HG03432 (cell line): ENCODE measurements at regions not wholly inside any gene's neighbourhood (a gene's known extent, or its start where the extent isn't known, plus 50 kb on each side); places are given as distances from the start of the nearest gene placed in this dataset.

Experiments used
- ATAC-seq: cut with Tn5 transposase; IDR thresholded peaks from one replicate; pipeline ENCODE4 v1.9.1; 2021; ENCODE audit warnings: mild to moderate bottlenecking, moderate library complexity; ENCODE audit not compliant: unreplicated experiment

DNA sequence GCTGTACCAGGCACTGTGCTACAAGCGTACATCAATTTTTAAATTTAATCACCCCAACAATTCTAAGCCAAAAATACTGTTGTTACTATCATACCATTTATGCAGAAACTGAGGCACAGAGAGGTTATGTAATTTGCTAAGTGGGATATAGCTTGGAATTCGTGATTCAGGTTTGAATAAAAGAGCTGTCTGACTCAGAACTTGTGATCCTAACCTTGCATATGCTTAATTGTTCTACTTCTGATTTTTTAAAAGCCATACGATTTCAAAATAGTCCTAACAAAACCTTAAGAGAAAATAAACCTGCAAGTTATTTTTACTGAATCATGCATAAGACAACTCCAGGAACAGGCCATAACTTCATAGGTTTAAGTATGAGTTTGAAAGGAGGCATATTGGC lies 498.0 kb upstream of the CFAP20DC start:
- ATAC-seq, result no peak

DNA sequence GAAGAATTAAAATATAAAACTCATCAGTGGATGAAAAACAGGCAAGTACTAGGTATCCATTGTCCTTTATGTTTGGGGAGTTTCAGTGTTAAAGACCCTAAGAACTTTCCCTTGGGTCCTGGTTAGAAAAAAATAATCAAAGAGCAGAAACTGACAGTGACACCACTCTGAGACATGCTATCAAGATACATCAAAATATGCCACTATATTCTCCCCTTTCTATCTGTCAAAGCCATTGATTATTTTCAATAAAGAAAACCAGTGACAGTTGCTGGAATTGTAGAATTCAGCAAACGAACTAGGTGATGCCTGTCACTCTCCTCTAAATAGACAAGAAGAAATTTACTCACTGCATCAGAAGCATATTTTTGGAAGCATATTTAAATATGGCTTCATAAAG lies 496.7 kb upstream of the CFAP20DC start:
- no peak for ATAC-seq

DNA sequence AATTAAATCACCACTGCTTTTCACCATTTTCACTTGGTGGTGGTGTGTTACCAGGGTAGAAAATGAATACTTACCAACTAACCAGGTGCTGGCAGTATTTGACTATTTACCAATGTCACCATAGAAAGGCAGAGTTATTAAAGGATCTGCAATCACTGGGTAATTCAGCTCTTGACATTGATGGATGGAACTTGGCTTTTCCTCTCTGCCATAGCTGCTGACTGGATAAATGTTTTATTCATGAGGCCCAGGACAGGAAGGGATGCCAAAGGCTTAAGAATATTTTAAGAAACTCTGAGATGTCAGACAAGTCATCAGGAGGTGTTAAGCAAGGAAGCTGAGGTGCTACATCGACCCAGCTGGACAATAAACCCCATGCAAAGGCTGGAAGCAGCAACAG lies 495.5 kb upstream of the CFAP20DC start:
- no peak for ATAC-seq

DNA sequence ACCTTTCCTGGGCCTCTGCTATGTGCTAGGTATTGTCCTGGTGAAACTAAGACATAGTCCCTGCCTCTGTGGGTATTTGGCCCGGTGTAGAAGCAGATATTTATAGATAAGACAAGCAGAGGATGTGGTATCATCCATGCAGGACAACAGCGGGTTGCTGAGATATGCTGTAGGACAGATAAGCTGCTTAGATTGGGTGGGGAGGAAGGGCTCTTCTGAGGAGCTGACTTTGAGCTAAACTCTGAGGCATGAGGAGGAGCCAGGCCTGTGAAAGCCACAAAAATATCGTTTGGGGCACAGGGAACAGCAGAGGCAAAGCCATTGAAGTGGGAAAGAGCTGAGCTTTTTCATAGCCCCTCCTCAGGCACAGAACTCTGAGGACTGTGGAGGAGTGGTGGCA lies 492.5 kb upstream of the CFAP20DC start:
- no peak for ATAC-seq

DNA sequence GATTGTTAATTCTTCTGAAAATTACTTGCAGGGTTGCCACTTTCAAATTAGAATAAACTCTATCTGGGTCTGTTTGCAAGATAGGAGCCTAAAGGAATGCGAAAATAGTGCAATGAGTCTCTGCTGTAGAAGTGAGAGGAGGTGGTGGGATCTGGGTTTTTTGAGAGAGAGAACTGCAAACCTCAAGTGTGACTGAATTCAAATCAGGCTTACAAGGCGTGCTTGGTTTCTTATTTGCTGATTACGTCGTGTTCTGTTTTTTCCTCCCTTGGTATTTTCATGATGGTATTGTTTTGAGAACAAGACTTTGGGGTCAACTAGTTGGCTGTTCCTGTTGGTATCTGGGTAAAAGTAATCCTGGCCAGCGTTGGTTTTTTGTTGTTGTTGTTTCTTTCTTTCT lies 490.9 kb upstream of the CFAP20DC start:
- peak; percentile 96 for ATAC-seq

DNA sequence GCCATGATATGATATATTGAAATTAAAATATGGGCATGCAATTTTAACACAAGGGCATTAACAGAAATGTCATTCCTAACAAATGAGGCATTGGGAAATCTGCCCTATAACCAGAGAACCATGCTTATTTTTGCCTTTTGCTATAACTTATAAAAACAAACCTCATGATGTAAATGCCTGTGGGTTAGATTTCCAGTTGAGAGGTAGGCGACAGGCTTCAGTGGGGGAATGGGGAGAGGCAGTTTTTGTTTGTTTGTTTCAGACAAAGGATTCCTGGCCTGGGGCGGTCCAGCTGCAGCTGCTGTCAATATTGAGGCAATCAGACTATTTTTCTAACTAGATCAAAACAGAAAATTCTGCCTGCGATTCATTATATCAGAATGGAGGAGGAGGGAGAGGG lies 490.4 kb upstream of the CFAP20DC start:
- no peak for ATAC-seq

DNA sequence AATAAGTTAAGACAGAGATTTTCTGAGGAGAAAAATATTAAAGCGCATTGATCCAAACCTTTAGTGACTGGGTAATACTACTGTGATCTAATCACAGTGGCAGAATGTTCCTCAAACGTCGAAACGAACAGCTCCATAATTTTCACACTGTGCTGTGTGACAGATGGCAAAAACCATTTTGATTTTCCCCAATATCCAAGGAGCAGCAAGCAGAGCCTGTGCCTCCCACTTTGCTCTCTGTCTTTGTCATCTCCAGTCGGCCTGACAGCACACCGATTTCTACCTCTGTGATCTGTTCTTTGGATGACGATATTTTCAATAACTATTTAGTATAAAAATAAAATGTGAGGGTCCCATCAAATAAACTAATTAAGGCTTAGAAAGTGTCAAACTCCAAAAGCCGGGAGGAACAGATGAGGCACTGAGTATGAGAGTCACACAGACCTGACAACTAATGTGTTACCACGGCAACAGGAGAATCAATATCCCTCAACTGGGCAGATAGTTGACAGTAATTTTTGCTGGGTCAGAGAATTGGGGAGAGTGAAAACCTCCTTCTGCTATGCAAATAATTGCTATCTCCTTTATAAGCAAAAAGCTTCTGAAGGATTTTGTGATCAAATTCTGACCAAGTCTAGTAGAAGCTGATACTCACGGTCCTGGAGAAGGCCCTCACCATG lies 489.1 kb upstream of the CFAP20DC start:
- ATAC-seq, result no peak

DNA sequence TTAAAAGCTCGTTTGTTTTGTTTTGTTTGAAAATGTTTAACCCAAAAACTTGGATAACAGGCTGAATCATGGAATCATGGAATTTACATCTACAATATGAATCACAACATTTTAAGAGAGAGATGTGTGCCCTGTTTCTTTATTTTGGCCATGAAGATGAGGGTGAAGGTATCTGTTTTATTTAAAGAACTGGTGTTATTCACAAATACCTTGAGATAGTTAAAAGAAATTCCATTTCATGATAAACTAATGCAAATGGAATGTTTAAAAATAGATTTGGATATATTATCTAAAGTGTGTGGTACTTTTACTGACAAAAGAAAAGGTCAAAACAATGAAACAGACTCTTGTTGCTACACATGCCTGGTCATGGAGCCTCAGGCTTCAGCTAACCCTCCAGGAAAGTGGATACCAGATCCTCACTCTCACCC lies 486.0 kb upstream of the CFAP20DC start:
- no peak for ATAC-seq

DNA sequence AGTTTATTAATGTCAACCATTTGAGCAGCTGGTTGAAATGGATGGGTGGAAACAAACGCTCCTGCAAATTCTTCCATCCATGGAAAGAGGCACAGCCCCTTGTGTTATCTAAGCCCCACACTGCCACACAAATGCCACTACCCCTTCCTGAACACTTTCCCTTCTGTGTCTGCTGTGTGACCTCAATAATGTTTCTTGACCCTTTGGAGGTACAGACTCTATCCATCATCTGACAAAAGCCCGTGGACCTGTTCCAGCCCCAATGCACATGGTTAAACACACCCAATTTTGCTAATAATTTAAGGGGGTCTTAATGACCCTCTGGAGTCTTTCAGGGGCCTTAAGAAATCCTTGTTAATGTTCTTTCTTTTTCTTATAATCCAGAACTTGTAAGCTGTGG lies 482.2 kb upstream of the CFAP20DC start:
- no peak for ATAC-seq

DNA sequence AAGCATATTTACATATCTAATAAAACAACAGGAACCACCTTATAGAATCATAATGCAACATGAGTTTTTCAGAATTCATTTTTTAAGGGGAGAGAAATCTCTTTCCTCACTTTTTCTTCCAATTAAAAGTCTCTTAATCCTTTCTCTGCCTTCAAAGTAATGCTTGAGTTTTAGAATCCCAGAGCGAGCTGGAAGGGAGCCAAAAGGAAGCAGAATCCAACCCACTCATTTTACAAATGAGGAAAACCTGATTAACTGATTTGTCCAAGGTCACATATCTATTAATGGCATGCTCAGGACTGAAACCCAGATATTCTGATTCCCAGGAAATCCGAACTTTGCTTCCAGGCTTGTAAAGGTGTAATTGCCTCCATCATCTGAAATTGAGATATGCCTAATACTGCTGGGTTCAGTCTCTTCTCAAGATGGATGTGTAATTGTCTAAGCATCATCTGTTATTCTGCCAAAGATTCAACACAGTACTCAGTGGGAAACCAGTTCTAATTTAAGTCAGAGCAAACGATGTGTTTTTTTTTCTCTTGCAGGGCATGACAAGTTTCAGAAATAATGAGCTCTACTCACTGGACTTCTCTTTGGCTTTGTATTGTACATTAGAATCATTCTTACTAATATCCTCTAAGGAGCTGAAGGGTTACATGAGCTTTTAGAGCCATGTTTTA lies 481.4 kb upstream of the CFAP20DC start:
- ATAC-seq, result no peak

DNA sequence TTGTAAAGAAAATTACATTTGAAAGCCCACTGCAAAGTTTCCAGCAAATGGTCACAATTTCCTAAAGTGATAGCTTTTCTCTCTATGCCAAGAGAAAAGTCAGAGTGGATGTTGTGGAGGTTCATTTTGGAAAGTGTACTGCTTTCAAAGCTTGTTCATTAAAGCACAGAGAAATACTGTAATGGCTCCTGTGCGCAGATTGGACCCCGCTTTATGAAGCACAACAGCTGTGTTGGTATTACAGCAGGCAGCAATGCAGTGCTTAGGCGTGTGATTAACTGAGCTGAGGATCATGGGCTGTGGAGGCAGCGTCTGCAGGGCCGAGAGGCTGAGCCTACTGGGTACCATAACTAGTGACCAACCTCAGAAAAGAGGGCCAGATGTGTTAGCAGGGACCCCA lies 478.4 kb upstream of the CFAP20DC start:
- no peak for ATAC-seq

DNA sequence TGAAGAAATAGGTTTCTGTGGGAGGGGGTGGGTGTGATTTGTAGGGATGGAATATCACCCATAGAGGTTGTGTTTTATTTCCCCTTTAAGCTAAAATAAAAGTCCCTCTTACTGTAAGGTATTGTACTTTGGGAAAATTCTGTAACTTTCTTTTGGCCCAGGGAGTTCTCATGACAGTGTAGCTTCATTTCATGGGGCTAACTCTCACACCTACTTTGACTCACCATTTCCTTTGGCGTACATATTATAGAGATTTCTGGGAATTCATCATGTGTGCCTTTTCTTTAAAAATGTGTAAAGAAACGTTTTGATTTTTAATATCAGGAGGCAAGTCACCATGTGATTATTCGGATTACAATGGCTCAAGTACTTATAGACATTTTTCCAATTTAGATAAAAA lies 477.7 kb upstream of the CFAP20DC start:
- no peak for ATAC-seq

DNA sequence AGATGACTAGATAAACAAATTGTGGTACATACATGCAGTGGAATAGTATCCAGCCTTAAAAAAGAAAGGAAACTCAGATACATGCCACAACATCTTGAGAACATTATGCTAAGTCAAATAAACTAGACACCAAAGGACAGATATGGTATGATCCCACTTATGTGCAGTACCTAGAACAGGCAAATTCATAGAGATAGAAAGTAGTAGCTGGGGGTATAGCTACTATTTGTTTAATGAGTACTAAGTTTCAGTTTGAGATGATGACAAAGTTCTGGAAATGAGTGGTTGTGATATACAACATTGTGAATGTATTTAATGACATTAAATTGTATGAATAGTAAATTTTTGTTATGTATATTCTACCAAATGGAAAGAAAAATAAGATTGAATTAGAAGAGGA lies 477.2 kb upstream of the CFAP20DC start:
- ATAC-seq, result peak; percentile 55

DNA sequence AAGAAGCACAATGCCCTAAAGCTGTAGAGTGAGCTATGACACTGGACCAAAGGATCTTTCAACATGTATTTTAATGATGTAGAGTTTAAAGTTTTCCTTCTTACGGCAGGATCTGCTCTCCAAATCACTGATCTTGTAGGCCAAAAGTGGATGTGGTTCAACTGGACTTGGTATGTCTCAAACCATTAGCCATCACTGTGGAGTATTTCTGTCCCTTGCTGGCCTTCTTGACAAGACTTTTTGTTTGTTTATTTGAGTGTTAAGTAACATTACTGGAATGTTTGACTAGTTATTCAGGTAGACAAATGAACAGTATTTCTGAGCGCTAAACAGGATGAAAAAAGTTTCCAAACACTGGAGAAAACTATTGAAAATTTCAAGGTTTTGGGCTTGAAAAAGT lies 472.7 kb upstream of the CFAP20DC start:
- ATAC-seq, result no peak

DNA sequence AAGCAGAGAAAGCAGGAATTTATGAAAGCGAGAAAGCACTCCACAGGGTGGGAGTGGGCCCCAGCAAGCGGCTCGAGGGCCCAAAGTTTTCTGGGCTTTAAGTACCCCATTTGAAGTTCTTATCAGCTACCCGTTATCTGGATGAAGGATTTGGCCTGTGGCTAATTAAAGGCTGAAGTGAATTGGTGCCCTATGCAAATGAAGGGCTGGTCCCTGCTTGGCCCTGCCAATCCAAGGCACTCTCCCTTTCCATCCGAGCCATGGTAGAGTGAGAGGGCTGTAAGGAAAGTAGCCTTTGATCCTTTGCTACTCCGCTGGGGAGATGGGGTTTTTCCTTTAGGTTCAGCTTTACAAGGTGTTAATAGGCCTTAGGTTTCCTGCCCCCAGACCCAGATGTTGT lies 469.3 kb upstream of the CFAP20DC start:
- ATAC-seq, result no peak

DNA sequence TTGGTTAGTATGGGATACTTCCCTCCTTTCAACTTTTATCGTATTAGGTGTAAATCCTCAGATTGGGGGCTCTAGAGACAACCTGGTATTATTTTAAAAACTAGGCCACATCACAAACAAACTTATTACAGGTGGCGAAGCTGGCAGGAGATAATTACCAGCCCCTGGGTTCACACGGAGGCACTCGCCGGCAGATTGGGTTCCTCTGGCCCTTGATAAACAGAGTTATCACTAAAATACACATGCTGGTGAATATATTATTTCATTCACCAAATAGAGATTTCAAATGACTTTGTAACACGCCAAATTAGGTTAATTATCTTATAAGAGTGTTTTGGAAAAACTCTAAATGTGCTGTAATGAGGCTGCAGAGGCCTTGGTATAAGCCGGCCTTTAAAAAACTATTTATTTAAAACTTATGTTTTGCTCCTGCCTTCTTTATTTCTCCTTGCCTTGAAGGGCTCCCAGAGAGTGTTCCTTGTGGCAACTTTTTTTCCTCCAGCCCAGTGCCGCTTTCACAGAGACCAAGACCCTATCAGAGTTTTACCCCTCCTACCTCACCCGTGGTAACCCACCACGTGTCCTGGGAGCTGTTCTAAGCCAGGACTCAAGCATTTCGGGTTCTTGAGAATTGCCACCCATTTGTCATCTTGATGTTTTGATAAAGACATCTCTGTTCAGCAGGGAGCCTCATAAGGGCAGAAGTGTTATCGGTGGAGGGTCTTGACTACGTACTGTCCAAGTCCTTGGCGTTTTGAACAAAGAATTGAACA lies 468.6 kb upstream of the CFAP20DC start:
- ATAC-seq, result no peak

DNA sequence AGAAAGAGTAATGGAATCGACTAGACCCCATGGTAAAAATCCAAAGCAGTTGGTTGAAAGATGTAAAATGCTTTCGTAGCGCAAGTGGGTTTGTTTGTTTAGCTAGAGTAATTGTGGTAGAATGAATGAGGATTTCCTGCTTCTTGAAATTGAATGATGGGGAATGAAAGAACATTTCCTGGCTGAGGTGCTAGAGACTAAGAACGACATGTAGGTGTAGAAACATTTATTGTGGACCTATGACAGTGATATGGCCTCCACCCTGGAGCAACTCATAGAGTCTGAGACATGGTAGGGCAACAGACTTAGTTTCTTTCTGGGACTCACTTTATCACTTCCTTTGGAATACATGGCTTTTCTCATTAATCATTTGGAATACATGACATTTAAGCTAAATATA lies 467.6 kb upstream of the CFAP20DC start:
- ATAC-seq, result no peak

DNA sequence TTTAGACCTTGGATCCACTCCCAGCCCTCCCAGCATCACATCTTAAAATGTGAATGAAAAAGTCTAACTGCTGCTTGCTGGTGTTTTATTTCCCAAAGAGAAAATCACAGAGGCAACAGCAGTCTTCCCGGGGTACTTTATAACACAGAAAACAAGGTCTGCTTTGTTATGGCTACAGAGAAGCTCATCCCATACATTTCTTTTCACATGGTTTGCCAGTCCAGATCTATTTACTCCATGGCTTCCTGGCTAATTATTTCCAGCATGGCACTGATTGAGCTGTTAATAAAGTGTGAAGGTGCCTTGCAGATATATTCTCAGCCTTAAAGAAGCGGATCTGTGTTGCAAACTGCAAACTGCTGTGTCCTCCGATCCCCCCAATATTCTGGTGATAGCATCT lies 466.1 kb upstream of the CFAP20DC start:
- no peak for ATAC-seq

DNA sequence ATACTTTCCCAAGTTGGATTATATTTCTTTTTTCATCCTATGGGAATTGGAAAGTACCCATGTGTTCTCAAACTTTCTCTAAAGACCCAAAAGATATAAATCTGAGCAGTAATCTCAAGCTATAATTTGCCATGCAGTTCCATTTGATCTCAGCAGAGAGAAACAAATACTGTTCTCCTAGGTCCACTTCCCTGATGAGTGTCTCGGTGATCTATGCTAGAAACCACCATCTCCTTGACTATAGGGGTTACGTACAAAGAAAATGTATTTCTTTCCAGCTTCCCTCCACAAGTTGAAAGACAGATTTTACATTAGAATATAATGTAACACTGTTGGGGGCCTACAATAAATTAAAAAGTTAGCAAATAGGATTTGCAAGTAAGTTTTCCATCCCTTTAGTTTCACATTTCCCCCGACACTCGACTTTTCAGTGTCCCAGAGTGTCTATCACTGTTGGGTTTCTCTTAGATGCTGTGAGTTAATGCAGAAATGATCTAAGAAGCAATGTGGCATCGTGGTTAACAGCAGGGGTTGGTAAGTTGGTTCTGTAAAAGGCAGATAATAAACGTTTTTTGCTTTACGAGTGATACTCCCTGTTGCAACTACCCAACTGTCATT lies 465.1 kb upstream of the CFAP20DC start:
- no peak for ATAC-seq

DNA sequence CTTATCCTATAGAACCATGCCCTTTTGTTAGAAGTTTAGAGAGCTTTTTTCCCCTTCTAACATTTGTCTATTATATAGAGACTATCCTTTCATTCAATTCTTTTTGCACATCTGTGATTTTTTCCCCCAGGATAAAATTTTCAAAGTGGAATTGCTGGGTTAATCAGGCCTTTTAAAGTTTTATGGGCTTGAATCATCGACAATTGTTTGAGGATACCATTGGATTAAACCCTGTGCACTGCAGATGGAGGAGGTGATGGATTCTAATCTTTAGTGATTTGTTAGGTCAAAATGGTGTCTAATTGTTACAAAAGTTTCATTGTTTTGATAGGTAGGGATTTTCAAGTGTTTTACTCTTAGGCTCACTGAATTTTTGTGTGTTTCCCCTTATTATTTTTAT lies 463.7 kb upstream of the CFAP20DC start:
- ATAC-seq, result no peak

DNA sequence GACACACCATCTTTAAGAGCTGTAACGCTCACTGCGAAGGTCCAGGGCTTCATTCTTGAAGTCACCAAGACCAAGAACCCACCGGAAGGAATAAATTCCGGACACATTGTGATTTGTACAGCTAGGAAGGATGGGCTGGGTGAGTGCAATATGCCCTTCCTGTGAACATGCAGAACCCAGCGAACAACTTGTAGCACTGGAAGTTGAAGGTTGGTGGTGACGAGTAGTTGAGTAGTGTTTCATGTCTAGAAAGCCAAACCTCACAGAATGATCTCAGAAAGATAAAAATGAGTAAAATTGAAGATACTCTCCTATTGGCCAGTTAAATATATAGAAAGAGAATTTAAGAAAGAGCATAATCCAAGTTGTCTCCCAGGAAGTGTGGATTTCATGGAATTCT lies 462.2 kb upstream of the CFAP20DC start:
- no peak for ATAC-seq

DNA sequence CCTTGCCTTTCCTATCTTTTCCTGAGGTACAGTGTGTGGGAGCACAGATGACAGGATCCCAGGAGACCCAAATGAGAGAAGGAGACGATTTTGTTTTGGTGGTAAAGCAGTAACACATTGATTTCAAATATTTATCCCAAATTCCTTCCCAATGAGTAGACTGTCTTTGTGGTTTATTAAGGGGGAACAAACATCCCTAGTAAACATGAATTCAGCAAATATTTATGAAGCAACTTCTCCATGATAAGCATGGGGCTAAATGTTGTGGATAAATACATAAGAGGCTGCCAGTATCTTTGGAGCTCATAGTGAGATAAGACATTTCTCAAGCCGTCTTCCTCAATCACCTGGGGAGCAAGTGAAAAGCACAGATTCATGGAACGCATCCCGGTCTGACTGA lies 460.8 kb upstream of the CFAP20DC start:
- ATAC-seq, result no peak
